Ishikawa (cell line): ENCODE measurements at regions not wholly inside any gene's neighbourhood (a gene's known extent, or its start where the extent isn't known, plus 50 kb on each side); places are given as distances from the start of the nearest gene placed in this dataset.

ENCODE experiments used
- CEBPB ChIP-seq: IDR thresholded peaks from 2 replicates; pipeline ENCODE4 v1.6.1; 2012
- CREB1 ChIP-seq: IDR thresholded peaks from 2 replicates; pipeline ENCODE4 v1.6.1; 2012; ENCODE audit warnings: low read depth
- EGR1 ChIP-seq: IDR thresholded peaks from 2 replicates; pipeline ENCODE4 v1.6.1; 2012
- EP300 ChIP-seq: IDR thresholded peaks from 2 replicates; pipeline ENCODE4 v1.6.1; 2012; ENCODE audit warnings: borderline replicate concordance
- FOXM1 ChIP-seq: IDR thresholded peaks from 2 replicates; pipeline ENCODE4 v1.6.1; 2012; ENCODE audit warnings: low read depth, borderline replicate concordance
- MAX ChIP-seq: IDR thresholded peaks from 2 replicates; pipeline ENCODE4 v1.6.1; 2012
- NFIC ChIP-seq: IDR thresholded peaks from 2 replicates; pipeline ENCODE4 v1.6.1; 2012
- RAD21 ChIP-seq: IDR thresholded peaks from 2 replicates; pipeline ENCODE4 v1.6.1; 2012; ENCODE audit warnings: low read depth
- REST ChIP-seq: IDR thresholded peaks from 2 replicates; pipeline ENCODE4 v1.6.1; 2012; ENCODE audit warnings: low read depth, mild to moderate bottlenecking
- TAF1 ChIP-seq: IDR thresholded peaks from 2 replicates; pipeline ENCODE4 v1.6.1; 2012; ENCODE audit warnings: low read depth, mild to moderate bottlenecking
- TCF12 ChIP-seq: IDR thresholded peaks from 2 replicates; pipeline ENCODE4 v1.6.1; 2012; ENCODE audit warnings: low read depth
- TEAD4 ChIP-seq: IDR thresholded peaks from 2 replicates; pipeline ENCODE4 v1.6.1; 2012
- YY1 ChIP-seq: IDR thresholded peaks from 2 replicates; pipeline ENCODE4 v1.6.1; 2012; ENCODE audit warnings: low read depth
- ZBTB7A ChIP-seq: IDR thresholded peaks from 2 replicates; pipeline ENCODE4 v1.6.1; 2012; ENCODE audit warnings: low read depth

DNA sequence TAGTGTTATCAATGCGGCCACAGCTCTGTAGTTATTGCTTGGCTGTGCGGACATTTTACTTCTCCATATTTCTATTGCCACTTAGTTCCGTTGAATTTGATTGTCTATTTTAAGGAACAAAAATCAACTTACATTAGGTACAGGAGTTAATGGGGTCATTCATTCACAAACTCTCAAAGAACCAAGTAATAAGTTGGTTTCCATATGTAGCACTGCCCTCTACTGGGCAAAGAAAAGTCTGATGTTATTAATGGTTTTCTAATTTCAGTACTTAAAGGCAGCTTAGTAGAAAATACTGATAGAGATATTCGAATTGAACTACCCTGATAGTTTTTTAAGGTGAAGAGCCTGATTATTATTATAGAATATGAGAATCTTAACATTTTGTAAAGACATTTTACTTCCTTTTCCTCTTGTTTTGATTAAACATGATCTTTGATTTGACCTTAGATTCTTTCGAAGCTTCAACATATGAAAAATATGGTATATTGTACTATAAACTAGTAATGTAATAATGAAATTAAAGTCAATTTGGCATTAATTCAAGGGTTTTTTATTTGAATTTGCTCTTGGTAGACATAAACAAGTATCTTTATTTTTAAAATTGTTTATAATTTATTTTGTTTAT, 119.5 kb upstream of the CTNND2 start:
- TF ChIP-seq REST (no peak), YY1 (no peak), MAX (no peak), EP300 (no peak), TCF12 (no peak), RAD21 (peak; percentile 73), TAF1 (no peak), EGR1 (no peak), ZBTB7A (no peak), CREB1 (no peak), NFIC (no peak), FOXM1 (no peak), CEBPB (no peak), TEAD4 (no peak)
